ENCODE measurements at regions not wholly inside any gene's neighbourhood (a gene's known extent, or its start where the extent isn't known, plus 50 kb on each side); places are given as distances from the start of the nearest gene placed in this dataset.

- in situ Hi-C loops (cut with HindIII; ENCODE audit: low sequenced_read_pairs) = no loop called here
- no peak for DNase-seq (ENCODE audit: low read depth, low spot score)
- TF ChIP-seq CTCF (IDR thresholded peaks at IDR 0.05; ENCODE audit: low read depth, low read length) = no peak
Measured at GRCh38 chr2:238988752-238989151, 140.9 kb downstream of the TWIST2 start.

GRCh38 chr2:238989484-238989883 is 141.6 kb downstream of the TWIST2 start:
- H3K4me3 ChIP-seq (ENCODE audit: low read depth, low read length) = no peak overlapping the region
- TF ChIP-seq CTCF (IDR thresholded peaks at IDR 0.05; ENCODE audit: low read depth, low read length) = no peak
- no peak for DNase-seq (ENCODE audit: low read depth, low spot score)
- in situ Hi-C loops (cut with HindIII; ENCODE audit: low sequenced_read_pairs) = no loop called here

More at GRCh38 chr2:238988752-238989151, 140.9 kb downstream of the TWIST2 start:
- H3K4me3 ChIP-seq (ENCODE audit: low read depth, low read length) = no peak overlapping the region

- DNase-seq (ENCODE audit: low read depth, low spot score) = no peak
- H3K4me3 ChIP-seq (ENCODE audit: low read depth, low read length) = no peak overlapping the region
- no peak for TF ChIP-seq CTCF (IDR thresholded peaks at IDR 0.05; ENCODE audit: low read depth, low read length)
- in situ Hi-C loops (cut with HindIII; ENCODE audit: low sequenced_read_pairs) = no loop called here
Measured at GRCh38 chr2:238994432-238994831, 146.5 kb downstream of the TWIST2 start.

- no peak overlapping the region for H3K4me3 ChIP-seq (ENCODE audit: low read depth, low read length)
- no peak for DNase-seq (ENCODE audit: low read depth, low spot score)
- no peak for TF ChIP-seq CTCF (IDR thresholded peaks at IDR 0.05; ENCODE audit: low read depth, low read length)
- in situ Hi-C loops (cut with HindIII; ENCODE audit: low sequenced_read_pairs) = no loop called here
Measured at GRCh38 chr2:238994876-238995275, 147.0 kb downstream of the TWIST2 start.

GRCh38 chr2:238995634-238996033 is 147.7 kb downstream of the TWIST2 start:
- H3K4me3 ChIP-seq (ENCODE audit: low read depth, low read length) = no peak overlapping the region
- TF ChIP-seq CTCF (IDR thresholded peaks at IDR 0.05; ENCODE audit: low read depth, low read length) = no peak
- in situ Hi-C loops (cut with HindIII; ENCODE audit: low sequenced_read_pairs) = no loop called here
- no peak for DNase-seq (ENCODE audit: low read depth, low spot score)

- in situ Hi-C loops (cut with HindIII; ENCODE audit: low sequenced_read_pairs) = no loop called here
- no peak overlapping the region for H3K4me3 ChIP-seq (ENCODE audit: low read depth, low read length)
- DNase-seq (ENCODE audit: low read depth, low spot score) = no peak
- no peak for TF ChIP-seq CTCF (IDR thresholded peaks at IDR 0.05; ENCODE audit: low read depth, low read length)
Measured at GRCh38 chr2:238996331-238997136, 148.6 kb downstream of the TWIST2 start.
